GM23248 (cell line): ENCODE measurements at regions not wholly inside any gene's neighbourhood (a gene's known extent, or its start where the extent isn't known, plus 50 kb on each side); places are given as distances from the start of the nearest gene placed in this dataset.

Source experiments
- EZH2 ChIP-seq: fragments of 200-600 bp; sonication (generic); IDR thresholded peaks from 2 replicates; pipeline ENCODE4 v1.6.1; 2018; ENCODE audit warnings: antibody characterized with exemption, mild to moderate bottlenecking; ENCODE audit not compliant: insufficient read depth, poor library complexity, severe bottlenecking
- EZH2phosphoT487 ChIP-seq: fragments of 200-600 bp; sonication (generic); IDR thresholded peaks from 2 replicates; pipeline ENCODE4 v1.6.1; 2018; ENCODE audit warnings: antibody characterized with exemption, moderate library complexity, mild to moderate bottlenecking, low read depth; ENCODE audit not compliant: insufficient read depth

DNA sequence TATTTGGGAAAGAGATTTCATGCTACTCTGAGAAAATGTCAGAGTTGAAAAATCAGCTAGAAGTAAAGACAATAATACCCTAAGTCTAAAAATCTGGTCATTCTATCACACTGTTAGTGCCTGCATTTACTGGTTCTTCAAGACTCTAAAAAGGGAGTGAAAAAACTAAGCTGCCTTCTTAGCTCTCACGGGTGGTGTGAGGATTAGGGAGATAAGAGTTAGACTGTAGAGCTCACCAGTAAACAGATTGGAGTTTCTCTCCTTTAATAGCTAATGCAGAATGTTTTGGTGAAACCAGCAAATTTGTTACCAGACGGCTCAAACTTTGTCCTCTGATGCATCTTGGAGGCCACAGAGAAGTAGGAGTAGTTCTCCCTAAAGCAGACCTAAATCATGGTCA, 135.0 kb upstream of the OTX2 start:
- TF ChIP-seq EZH2, result no peak
- no peak for TF ChIP-seq EZH2phosphoT487
